ENCODE measurements at regions not wholly inside any gene's neighbourhood (a gene's known extent, or its start where the extent isn't known, plus 50 kb on each side); places are given as distances from the start of the nearest gene placed in this dataset.

DNA sequence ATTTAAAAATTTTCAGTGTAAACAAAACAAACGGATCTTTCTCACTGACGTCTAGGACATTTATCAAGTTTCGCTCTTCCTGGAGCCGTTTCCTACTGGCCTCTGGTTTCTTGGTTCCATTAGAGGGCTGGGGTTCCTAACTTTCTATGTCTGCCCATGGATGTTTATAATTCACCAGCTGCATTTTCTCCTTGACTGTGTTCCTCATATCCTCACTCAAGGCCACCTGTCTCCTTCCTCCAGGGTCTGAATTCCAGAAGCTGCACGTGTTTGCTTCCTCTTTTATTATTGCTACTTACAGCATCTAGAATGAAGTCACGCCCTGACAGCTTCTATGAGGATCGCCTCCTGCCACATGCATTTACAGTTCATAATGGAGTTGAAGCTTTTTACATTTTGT is 74.1 kb upstream of the BASP1 start:
- Histone ChIP-seq H4K20me1 (ENCODE audit: insufficient read depth) (no peaks in the 10 kb centered on the region), H2AFZ (ENCODE audit: low read depth) (no peak overlapping the region), H3K9ac (no peak overlapping the region), H3K27me3 (ENCODE audit: insufficient read depth) (no peaks in the 10 kb centered on the region), H3K9me3 (no peaks in the 10 kb centered on the region), H3K79me2 (ENCODE audit: insufficient read depth) (no peaks in the 10 kb centered on the region), H3K4me1 (ENCODE audit: control insufficient read depth in 1 of 2, insufficient read depth in 2 of 2, low read depth in 1 of 2, low read length in 1 of 2) (no peaks in the 10 kb centered on the region), H3K36me3 (replicated peaks in 1 of 2; ENCODE audit: control insufficient read depth in 1 of 2, insufficient read depth in 2 of 2, low read length in 1 of 2) (no peaks in the 10 kb centered on the region), H3K4me2 (no peak overlapping the region), H3K27ac (ENCODE audit: low read depth in 2 of 2, low read length in 1 of 2) (no peak overlapping the region), H3K9me2 (no peaks in the 10 kb centered on the region), H3K4me3 (ENCODE audit: low read depth in 2 of 2, low read length in 1 of 2) (no peak overlapping the region), H3F3A (replicated peaks; ENCODE audit: insufficient read depth) (peaks cover 6% of the 10 kb centered on the region)
- POLR2A ChIA-PET: no interaction called here
- CTCF ChIA-PET: interaction anchor here (1.6 to 1.7 kb wide), 3 partner anchors 11 to 352 kb away, joined by 3 to 8 read pairs (median 8); no protein-coding TSS in a partner anchor
- 85% methylated on average over 7 of the region's 7 CpGs for WGBS (ENCODE audit: low lambda C conversion rate)
- TF ChIP-seq, protein P1, sequence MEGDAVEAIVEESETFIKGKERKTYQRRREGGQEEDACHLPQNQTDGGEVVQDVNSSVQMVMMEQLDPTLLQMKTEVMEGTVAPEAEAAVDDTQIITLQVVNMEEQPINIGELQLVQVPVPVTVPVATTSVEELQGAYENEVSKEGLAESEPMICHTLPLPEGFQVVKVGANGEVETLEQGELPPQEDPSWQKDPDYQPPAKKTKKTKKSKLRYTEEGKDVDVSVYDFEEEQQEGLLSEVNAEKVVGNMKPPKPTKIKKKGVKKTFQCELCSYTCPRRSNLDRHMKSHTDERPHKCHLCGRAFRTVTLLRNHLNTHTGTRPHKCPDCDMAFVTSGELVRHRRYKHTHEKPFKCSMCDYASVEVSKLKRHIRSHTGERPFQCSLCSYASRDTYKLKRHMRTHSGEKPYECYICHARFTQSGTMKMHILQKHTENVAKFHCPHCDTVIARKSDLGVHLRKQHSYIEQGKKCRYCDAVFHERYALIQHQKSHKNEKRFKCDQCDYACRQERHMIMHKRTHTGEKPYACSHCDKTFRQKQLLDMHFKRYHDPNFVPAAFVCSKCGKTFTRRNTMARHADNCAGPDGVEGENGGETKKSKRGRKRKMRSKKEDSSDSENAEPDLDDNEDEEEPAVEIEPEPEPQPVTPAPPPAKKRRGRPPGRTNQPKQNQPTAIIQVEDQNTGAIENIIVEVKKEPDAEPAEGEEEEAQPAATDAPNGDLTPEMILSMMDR (IDR thresholded peaks at IDR 0.05): no peak
- TF ChIP-seq, protein P2, sequence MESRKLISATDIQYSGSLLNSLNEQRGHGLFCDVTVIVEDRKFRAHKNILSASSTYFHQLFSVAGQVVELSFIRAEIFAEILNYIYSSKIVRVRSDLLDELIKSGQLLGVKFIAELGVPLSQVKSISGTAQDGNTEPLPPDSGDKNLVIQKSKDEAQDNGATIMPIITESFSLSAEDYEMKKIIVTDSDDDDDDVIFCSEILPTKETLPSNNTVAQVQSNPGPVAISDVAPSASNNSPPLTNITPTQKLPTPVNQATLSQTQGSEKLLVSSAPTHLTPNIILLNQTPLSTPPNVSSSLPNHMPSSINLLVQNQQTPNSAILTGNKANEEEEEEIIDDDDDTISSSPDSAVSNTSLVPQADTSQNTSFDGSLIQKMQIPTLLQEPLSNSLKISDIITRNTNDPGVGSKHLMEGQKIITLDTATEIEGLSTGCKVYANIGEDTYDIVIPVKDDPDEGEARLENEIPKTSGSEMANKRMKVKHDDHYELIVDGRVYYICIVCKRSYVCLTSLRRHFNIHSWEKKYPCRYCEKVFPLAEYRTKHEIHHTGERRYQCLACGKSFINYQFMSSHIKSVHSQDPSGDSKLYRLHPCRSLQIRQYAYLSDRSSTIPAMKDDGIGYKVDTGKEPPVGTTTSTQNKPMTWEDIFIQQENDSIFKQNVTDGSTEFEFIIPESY (IDR thresholded peaks at IDR 0.05; ENCODE audit: borderline replicate concordance, low read depth): no peak
- no peak for TF ChIP-seq NRF1 (IDR thresholded peaks at IDR 0.05; ENCODE audit: low read depth, low read length)
- TF ChIP-seq MXI1 (IDR thresholded peaks at IDR 0.05; ENCODE audit: low read depth, low read length): no peak
- DNase-seq: no peak

DNA sequence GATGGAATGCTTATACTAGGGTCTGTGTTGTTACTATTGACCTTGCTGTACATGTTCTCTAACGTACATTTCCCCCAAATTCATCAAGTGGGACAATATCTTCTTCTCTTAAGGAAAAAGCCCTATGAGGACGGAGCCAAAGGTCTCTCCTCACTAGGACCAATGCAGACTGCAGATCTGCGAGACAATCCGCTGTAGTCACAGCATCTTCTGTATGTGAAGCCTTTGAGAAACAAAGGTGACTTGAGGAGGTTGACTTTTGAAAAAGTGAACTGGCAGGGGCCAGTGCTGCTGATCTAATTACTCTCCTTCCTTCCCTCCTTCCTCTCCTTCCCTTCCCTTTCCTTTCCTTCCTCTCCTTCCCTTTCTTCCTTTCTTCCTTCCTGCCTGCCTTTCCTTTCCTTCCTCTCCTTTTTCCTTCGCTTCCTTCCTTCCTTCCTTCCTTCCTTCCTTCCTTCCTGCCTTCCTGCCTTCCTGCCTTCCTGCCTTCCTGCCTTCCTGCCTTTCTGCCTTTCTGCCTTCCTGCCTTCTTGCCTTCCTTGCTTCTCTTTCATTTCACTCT is 71.1 kb upstream of the BASP1 start:
- H3K4me3 ChIP-seq (ENCODE audit: low read depth in 2 of 2, low read length in 1 of 2): no peak overlapping the region
- H3K4me1 ChIP-seq (ENCODE audit: control insufficient read depth in 1 of 2, insufficient read depth in 2 of 2, low read depth in 1 of 2, low read length in 1 of 2): no peaks in the 10 kb centered on the region
- DNase-seq: no peak
- H3K27me3 ChIP-seq (ENCODE audit: insufficient read depth): no peaks in the 10 kb centered on the region
- TF ChIP-seq NFIC (IDR thresholded peaks at IDR 0.05; ENCODE audit: borderline replicate concordance): no peak
- no peak for TF ChIP-seq TAF1 (IDR thresholded peaks at IDR 0.05; ENCODE audit: borderline replicate concordance, low read depth, low read length)
- no peak for TF ChIP-seq FOXJ3 (CRISPR knock-in tag; IDR thresholded peaks at IDR 0.05)
- TF ChIP-seq, protein P3, sequence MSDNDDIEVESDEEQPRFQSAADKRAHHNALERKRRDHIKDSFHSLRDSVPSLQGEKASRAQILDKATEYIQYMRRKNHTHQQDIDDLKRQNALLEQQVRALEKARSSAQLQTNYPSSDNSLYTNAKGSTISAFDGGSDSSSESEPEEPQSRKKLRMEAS (IDR thresholded peaks at IDR 0.05; ENCODE audit: low read depth): no peak
- TF ChIP-seq TCF12 (IDR thresholded peaks at IDR 0.05): no peak
- H3K9ac ChIP-seq: no peak overlapping the region
- no peaks in the 10 kb centered on the region for H3K36me3 ChIP-seq (replicated peaks in 1 of 2; ENCODE audit: control insufficient read depth in 1 of 2, insufficient read depth in 2 of 2, low read length in 1 of 2)
- peaks cover 7% of the 10 kb centered on the region for H3F3A ChIP-seq (replicated peaks; ENCODE audit: insufficient read depth)
- no peaks in the 10 kb centered on the region for H4K20me1 ChIP-seq (ENCODE audit: insufficient read depth)
- H3K27ac ChIP-seq (ENCODE audit: low read depth in 2 of 2, low read length in 1 of 2): no peak overlapping the region
- H3K9me3 ChIP-seq: no peaks in the 10 kb centered on the region
- ChIA-PET POLR2A (no interaction called here), CTCF (no interaction called here)
- H3K4me2 ChIP-seq: no peak overlapping the region
- WGBS (ENCODE audit: low lambda C conversion rate): 91% methylated on average over 5 of the region's 5 CpGs
- H2AFZ ChIP-seq (ENCODE audit: low read depth): no peak overlapping the region
- H3K9me2 ChIP-seq: no peaks in the 10 kb centered on the region
- H3K79me2 ChIP-seq (ENCODE audit: insufficient read depth): no peaks in the 10 kb centered on the region

All from SK-N-SH (cell line).